ENCODE measurements at regions not wholly inside any gene's neighbourhood (a gene's known extent, or its start where the extent isn't known, plus 50 kb on each side); places are given as distances from the start of the nearest gene placed in this dataset.
A peak's percentile ranks its signal among the peaks of the same experiment; 100 is the strongest.

- H3K4me3 ChIP-seq (replicated peaks; ENCODE audit: insufficient read depth, low read length): no peak overlapping the region
- DNase-seq (ENCODE audit: low read depth in 1 of 2, low spot score in 1 of 2): no peak
- no peak overlapping the region for H3K27ac ChIP-seq (replicated peaks)
- no peak for TF ChIP-seq CTCF (IDR thresholded peaks at IDR 0.05; ENCODE audit: insufficient read depth, low read length)
- TF ChIP-seq GABPA (IDR thresholded peaks at IDR 0.05; ENCODE audit: low read depth): no peak
- TF ChIP-seq REST (IDR thresholded peaks at IDR 0.05; ENCODE audit: insufficient replicate concordance, low read depth): no peak
- TF ChIP-seq SPI1 (IDR thresholded peaks at IDR 0.05; ENCODE audit: borderline replicate concordance, low read depth): no peak
- no peak for TF ChIP-seq POLR2AphosphoS5 (IDR thresholded peaks at IDR 0.05; ENCODE audit: low read depth)
- no peaks in the 10 kb centered on the region for H3K27me3 ChIP-seq (ENCODE audit: insufficient read depth, poor library complexity, severe bottlenecking)
Measured at GRCh38 chr6:27161603-27161945, 85.9 kb upstream of the PRSS16 start.

GRCh38 chr6:27161946-27162603 lies 85.4 kb upstream of the PRSS16 start:
- peak in 1 of 2 experiments; percentile 44 for DNase-seq (ENCODE audit: low read depth in 1 of 2, low spot score in 1 of 2)
- Histone ChIP-seq H3K27me3 (ENCODE audit: insufficient read depth, poor library complexity, severe bottlenecking) (no peaks in the 10 kb centered on the region), H3K27ac (replicated peaks) (no peak overlapping the region), H3K4me3 (replicated peaks; ENCODE audit: insufficient read depth, low read length) (no peak overlapping the region)
- TF ChIP-seq CTCF (IDR thresholded peaks at IDR 0.05; ENCODE audit: insufficient read depth, low read length) (peak; percentile 8), GABPA (IDR thresholded peaks at IDR 0.05; ENCODE audit: low read depth) (no peak)

GRCh38 chr6:27163834-27164233 lies 83.7 kb upstream of the PRSS16 start:
- no peak overlapping the region for H3K27ac ChIP-seq (replicated peaks)
- no peak overlapping the region for H3K4me3 ChIP-seq (replicated peaks; ENCODE audit: insufficient read depth, low read length)
- H3K27me3 ChIP-seq (ENCODE audit: insufficient read depth, poor library complexity, severe bottlenecking): no peaks in the 10 kb centered on the region
- no peak for DNase-seq (ENCODE audit: low read depth in 1 of 2, low spot score in 1 of 2)
- no peak for TF ChIP-seq CTCF (IDR thresholded peaks at IDR 0.05; ENCODE audit: insufficient read depth, low read length)
- no peak for TF ChIP-seq REST (IDR thresholded peaks at IDR 0.05; ENCODE audit: insufficient replicate concordance, low read depth)
- no peak for TF ChIP-seq GABPA (IDR thresholded peaks at IDR 0.05; ENCODE audit: low read depth)
- peak; percentile 47; the same call in 1 of the 2 replicates for TF ChIP-seq SPI1 (IDR thresholded peaks at IDR 0.05; ENCODE audit: borderline replicate concordance, low read depth)
- TF ChIP-seq POLR2AphosphoS5 (IDR thresholded peaks at IDR 0.05; ENCODE audit: low read depth): no peak

GRCh38 chr6:27168108-27168507 lies 79.4 kb upstream of the PRSS16 start:
- Histone ChIP-seq H3K27ac (replicated peaks) (no peak overlapping the region), H3K4me3 (replicated peaks; ENCODE audit: insufficient read depth, low read length) (no peak overlapping the region), H3K27me3 (ENCODE audit: insufficient read depth, poor library complexity, severe bottlenecking) (no peaks in the 10 kb centered on the region)
- TF ChIP-seq SPI1 (IDR thresholded peaks at IDR 0.05; ENCODE audit: borderline replicate concordance, low read depth) (no peak), REST (IDR thresholded peaks at IDR 0.05; ENCODE audit: insufficient replicate concordance, low read depth) (no peak), GABPA (IDR thresholded peaks at IDR 0.05; ENCODE audit: low read depth) (no peak), CTCF (IDR thresholded peaks at IDR 0.05; ENCODE audit: insufficient read depth, low read length) (no peak), POLR2AphosphoS5 (IDR thresholded peaks at IDR 0.05; ENCODE audit: low read depth) (no peak)
- no peak for DNase-seq (ENCODE audit: low read depth in 1 of 2, low spot score in 1 of 2)

All from HL-60 (cell line).